CD4-positive, alpha-beta T cell treated with Interleukin-1 beta for 1 hour (primary cell): ENCODE measurements at regions not wholly inside any gene's neighbourhood (a gene's known extent, or its start where the extent isn't known, plus 50 kb on each side); places are given as distances from the start of the nearest gene placed in this dataset.

Experiments
- DNase-seq, 2 donors: peaks; one replicate each; pipeline ENCODE4 v3.0.0-alpha.2; 2020 to 2022

GRCh38 chr14:76669770-76670169, 91.5 kb upstream of the VASH1 start:
- no peak for DNase-seq

- DNase-seq = no peak
These were observed 89.1 kb upstream of the VASH1 start for GRCh38 chr14:76672123-76672522.

GRCh38 chr14:76673261-76673660, 88.0 kb upstream of the VASH1 start:
- DNase-seq = no peak

GRCh38 chr14:76675046-76675445, 86.2 kb upstream of the VASH1 start:
- no peak for DNase-seq

GRCh38 chr14:76676539-76676938, 84.7 kb upstream of the VASH1 start:
- DNase-seq = no peak

GRCh38 chr14:76677534-76678145, 83.6 kb upstream of the VASH1 start:
- no peak for DNase-seq

GRCh38 chr14:76678244-76678800, 82.9 kb upstream of the VASH1 start:
- DNase-seq = no peak

GRCh38 chr14:76682367-76682766, 78.9 kb upstream of the VASH1 start:
- DNase-seq = no peak

GRCh38 chr14:76686646-76687045, 74.6 kb upstream of the VASH1 start:
- DNase-seq = no peak

GRCh38 chr14:76687611-76688382, 73.5 kb upstream of the VASH1 start:
- DNase-seq = no peak

- no peak for DNase-seq
These were observed 72.9 kb upstream of the VASH1 start for GRCh38 chr14:76688383-76688671.

- DNase-seq = no peak
These were observed 70.7 kb upstream of the VASH1 start for GRCh38 chr14:76690502-76691105.

GRCh38 chr14:76694106-76694505, 67.2 kb upstream of the VASH1 start:
- DNase-seq = no peak

GRCh38 chr14:76695263-76695920, 65.9 kb upstream of the VASH1 start:
- no peak for DNase-seq

GRCh38 chr14:76696361-76696760, 64.9 kb upstream of the VASH1 start:
- DNase-seq = no peak

GRCh38 chr14:76696791-76697190, 64.5 kb upstream of the VASH1 start:
- DNase-seq = no peak

GRCh38 chr14:76697246-76697905, 63.9 kb upstream of the VASH1 start:
- DNase-seq = no peak

- DNase-seq = no peak
These were observed 63.1 kb upstream of the VASH1 start for GRCh38 chr14:76698191-76698590.

GRCh38 chr14:76698631-76699030, 62.6 kb upstream of the VASH1 start:
- peak in 1 of 2 donors; percentile 11 for DNase-seq

- DNase-seq = no peak
These were observed 61.9 kb upstream of the VASH1 start for GRCh38 chr14:76699209-76699938.

GRCh38 chr14:76699939-76700590, 61.2 kb upstream of the VASH1 start:
- DNase-seq = no peak

- no peak for DNase-seq
These were observed 59.8 kb upstream of the VASH1 start for GRCh38 chr14:76701436-76701835.
